C4-2B (cell line): ENCODE measurements at regions not wholly inside any gene's neighbourhood (a gene's known extent, or its start where the extent isn't known, plus 50 kb on each side); places are given as distances from the start of the nearest gene placed in this dataset.

Experiments used
- H3K27ac ChIP-seq: fragments of 450-650 bp; 2 replicates; pipeline ENCODE4 v1.5.1; 2017
- CTCF ChIP-seq: fragments of 450-650 bp; conservative IDR thresholded peaks from 2 replicates; pipeline ENCODE4 v1.5.1; 2017; ENCODE audit warnings: mild to moderate bottlenecking
- ZFX ChIP-seq: fragments of 450-650 bp; IDR thresholded peaks from 2 replicates; pipeline ENCODE4 v1.6.1; 2017

DNA sequence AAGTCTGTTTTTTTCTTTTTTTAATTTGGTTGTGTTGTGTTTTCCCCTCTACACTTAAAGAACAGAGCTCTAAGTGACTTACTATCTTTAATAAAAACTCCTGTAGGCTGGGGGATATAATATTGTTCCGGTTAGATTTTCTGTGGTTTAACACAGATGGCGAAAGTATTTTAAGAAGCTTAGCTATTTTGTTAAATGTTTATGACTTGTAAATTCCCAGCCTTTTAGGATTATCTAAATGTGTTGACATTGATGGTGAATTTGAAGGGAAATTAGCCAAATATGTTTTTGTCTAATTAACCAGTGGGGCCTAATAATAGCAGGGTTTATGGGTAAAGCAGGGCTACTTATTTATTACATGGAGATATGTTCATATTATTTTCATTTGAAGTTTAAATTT is 538.5 kb downstream of the INHBA start:
- TF ChIP-seq CTCF (no peak), ZFX (no peak)
- no peak overlapping the region for H3K27ac ChIP-seq

GRCh38 chr7:41163991-41164390 is 538.9 kb downstream of the INHBA start:
- H3K27ac ChIP-seq, result no peak overlapping the region
- TF ChIP-seq CTCF (no peak), ZFX (no peak)

GRCh38 chr7:41162612-41163011 is 540.3 kb downstream of the INHBA start:
- H3K27ac ChIP-seq, result no peak overlapping the region
- TF ChIP-seq CTCF, result no peak
- no peak for TF ChIP-seq ZFX

GRCh38 chr7:41161041-41161587 is 541.8 kb downstream of the INHBA start:
- H3K27ac ChIP-seq, result no peak overlapping the region
- TF ChIP-seq CTCF (no peak), ZFX (no peak)

- TF ChIP-seq CTCF (no peak), ZFX (no peak)
Measured at GRCh38 chr7:41156268-41156667, 546.6 kb downstream of the INHBA start.

DNA sequence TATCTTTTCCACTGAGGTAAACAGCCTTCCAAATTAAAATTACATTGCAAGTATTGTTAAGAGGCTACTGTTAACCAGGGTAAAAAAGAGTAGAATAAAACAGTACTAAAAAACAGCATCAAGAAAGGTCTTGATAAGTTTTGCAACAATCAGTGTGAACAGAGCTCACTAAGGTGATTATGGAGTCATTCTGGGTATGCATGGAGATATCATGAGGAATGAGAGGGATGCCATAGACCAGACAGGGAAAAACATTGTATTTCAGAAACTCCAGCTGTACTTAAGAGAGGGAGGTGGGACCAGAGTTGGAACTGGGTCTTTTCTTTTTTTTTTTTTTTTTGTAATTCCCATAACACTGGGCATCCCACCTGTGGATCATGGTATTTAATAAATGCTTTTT is 549.6 kb downstream of the INHBA start:
- TF ChIP-seq ZFX (no peak), CTCF (no peak)
- H3K27ac ChIP-seq, result no peak overlapping the region

More at GRCh38 chr7:41156268-41156667, 546.6 kb downstream of the INHBA start:
- H3K27ac ChIP-seq, result no peak overlapping the region

DNA sequence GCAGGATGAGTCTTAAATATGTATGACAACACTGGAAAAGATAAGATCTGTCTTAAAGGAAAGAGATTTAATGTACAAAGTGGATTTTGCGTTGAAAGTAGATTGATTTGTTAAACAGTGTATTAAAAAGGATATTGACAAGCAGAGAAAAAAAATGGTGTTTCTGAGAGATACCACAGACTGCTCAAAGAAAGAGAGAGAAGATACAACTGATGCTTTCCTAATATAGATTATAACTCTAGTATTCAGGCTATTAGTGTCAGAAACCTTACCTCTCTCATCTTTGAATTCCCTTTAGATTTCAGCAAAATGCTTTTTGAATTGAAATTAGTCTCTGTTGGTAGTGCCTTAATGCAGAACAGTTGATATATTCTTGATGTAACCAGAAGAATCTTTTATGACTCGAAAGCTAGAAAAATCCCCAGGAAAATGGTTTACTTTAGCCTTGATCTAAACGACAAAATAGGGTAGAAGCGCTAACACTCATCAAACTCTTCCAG is 550.7 kb downstream of the INHBA start:
- TF ChIP-seq CTCF (no peak), ZFX (no peak)

More for the DNA sequence above, 550.7 kb downstream of the INHBA start:
- no peak overlapping the region for H3K27ac ChIP-seq
